HG03139 (cell line): ENCODE measurements at regions not wholly inside any gene's neighbourhood (a gene's known extent, or its start where the extent isn't known, plus 50 kb on each side); places are given as distances from the start of the nearest gene placed in this dataset.
A peak's percentile ranks its signal among the peaks of the same experiment; 100 is the strongest.

Source experiments
- ATAC-seq: cut with Tn5 transposase; IDR thresholded peaks from one replicate; pipeline ENCODE4 v1.9.1; 2021; ENCODE audit not compliant: unreplicated experiment

DNA sequence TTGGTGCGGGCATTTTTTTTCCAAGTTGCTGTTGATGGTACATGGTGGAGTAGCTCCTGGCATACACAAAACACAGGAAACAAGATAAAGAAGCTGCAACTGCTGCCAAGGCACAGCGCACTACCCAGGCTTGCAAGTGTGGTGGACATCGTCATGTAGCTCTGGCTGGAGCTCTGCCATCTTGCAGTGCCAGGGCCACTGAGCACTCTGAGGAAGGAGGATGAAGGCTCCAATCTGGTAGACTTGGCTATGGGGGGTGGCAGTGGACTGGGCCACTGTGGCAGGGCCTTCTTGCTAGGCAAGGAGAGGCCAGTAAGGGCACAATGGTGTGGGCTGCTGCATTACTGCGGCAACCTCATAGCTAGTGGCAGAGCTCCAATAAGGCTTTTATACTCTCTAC, 263.5 kb downstream of the CENPW start:
- no peak for ATAC-seq

DNA sequence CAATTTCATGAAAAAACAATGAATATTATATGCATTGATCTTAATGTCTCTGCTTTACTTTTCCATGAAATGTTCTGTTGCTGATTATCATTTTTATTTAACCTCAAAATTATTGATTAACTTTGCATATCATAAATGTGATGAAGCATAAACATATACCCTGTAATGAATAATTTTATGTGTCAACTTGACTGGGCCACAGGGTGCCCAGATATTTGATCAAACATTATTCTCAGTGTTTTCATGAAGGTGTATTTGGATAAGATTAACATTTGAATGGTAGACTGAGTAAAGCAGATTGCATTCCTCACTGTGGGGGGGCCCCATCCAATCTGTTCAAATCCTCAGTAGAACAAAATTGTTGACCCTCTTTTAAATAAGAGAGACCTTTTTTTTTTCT, 265.2 kb downstream of the CENPW start:
- no peak for ATAC-seq

DNA sequence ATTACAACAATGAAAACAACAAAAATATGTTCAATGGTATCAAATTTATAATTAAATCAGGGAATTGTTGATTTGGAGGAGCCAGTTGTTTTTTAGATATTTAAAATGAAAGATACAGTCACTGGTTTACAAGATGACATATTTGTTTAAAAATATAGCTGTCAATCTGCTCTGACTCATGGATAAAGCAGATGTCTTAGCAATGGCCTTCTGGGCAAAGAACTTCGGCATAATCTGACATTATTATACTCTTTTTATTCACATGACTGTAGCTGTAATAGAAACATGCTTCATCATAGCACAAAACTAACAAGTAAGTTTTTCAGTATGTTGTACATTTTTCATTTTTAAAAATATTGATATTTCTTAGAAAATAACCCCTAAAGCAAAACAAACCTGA, 267.4 kb downstream of the CENPW start:
- no peak for ATAC-seq

- ATAC-seq = no peak
These were observed 268.8 kb downstream of the CENPW start for GRCh38 chr6:126608681-126609080.

GRCh38 chr6:126614642-126615504, 275.0 kb downstream of the CENPW start:
- ATAC-seq = no peak

- ATAC-seq = no peak
These were observed 277.0 kb downstream of the CENPW start for GRCh38 chr6:126616866-126617265.

DNA sequence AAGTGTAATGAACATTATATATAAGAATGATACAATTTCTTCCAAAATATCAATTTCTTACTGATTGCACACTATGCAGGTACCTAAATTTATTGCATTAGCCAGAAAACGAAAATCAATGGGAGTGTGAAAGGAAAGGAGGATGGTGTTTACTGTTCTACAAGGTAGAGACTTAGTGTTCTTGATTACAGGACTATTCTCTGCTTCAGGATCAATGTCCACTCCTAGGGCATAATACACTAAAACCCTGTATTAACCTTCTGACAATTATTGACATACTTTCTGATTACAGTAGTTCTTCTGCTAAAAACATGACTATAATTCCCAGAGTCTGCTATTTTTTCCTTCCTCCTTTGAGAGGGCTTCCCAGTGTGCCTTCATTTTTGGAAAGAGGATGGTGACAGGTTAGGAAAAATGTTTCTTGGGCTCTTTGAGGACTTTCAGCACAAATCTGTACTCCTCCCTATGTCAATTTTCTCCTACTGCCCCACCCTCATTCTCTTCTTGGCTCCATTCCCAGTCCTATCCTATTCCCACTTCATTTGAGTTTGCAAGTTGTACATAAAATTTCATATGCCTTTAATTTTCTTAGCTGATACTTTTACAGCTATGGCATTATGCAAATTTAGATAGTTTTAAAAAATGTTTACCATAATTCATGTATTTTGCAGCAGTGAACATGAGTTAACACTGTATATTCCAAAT, 278.9 kb downstream of the CENPW start:
- ATAC-seq = no peak

DNA sequence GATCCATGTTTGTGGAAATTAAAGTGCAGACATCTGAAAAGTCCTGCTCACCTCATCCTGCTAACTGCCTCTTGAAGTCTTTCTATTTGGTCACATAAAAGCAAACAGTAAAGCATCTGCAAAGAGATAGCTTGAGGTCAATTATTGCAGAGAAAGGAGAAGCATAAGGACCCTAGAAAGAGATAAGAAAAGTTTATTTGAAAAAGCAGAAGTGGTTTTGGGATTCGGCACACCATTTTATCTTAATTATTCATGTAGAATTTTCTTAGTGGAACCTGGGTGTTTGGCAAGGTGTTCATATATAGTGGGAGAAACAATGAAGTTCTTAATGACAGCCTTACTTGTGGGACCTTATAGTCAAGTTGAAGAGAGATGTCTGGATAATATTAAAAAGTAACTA, 280.8 kb downstream of the CENPW start:
- ATAC-seq = no peak

- no peak for ATAC-seq
These were observed 285.1 kb downstream of the CENPW start for GRCh38 chr6:126625019-126625418.

DNA sequence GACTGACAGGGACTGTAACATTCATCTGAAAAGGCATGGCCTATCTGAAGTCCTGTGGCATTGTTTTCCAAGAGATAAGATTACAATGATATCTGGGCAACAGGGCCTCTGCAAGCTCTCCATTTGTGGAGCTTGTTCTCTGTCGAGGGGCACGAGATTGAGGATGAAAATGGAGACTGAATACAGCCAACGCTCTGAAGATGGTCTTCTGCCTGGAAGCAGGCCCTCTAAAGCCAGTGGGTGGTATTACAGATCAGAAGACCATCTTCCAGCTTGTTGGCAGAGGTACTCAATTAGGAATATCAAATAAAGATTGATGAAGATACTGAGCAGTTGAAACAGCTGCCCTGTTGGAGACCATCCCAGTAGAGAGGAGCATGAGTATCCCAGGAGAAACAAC, 288.2 kb downstream of the CENPW start:
- ATAC-seq = peak; percentile 61

GRCh38 chr6:126631363-126631762, 291.4 kb downstream of the CENPW start:
- no peak for ATAC-seq

GRCh38 chr6:126632271-126632670, 292.4 kb downstream of the CENPW start:
- ATAC-seq = no peak

GRCh38 chr6:126633373-126633772, 293.5 kb downstream of the CENPW start:
- ATAC-seq = no peak

DNA sequence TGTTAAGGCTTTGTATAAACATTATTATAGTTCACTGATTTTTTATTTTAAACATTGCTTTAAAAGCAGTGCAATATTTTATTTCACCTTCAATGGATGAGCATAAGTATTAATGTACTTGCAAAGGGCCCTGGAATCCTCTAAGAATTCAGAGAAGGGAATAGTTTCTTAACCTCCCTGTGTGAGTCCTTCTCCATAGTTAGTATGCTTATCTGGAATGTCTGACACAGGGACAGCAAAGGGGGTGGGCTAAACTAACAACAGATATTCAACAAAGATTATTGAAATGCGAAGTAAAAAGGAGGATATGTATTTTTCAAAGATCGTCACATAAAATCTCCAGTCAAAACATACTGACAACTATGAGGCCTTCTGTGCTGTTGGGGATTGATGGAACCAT, 300.4 kb downstream of the CENPW start:
- no peak for ATAC-seq

- no peak for ATAC-seq
These were observed 301.0 kb downstream of the CENPW start for GRCh38 chr6:126640921-126641320.

- ATAC-seq = no peak
These were observed 301.7 kb downstream of the CENPW start for GRCh38 chr6:126641641-126642040.

DNA sequence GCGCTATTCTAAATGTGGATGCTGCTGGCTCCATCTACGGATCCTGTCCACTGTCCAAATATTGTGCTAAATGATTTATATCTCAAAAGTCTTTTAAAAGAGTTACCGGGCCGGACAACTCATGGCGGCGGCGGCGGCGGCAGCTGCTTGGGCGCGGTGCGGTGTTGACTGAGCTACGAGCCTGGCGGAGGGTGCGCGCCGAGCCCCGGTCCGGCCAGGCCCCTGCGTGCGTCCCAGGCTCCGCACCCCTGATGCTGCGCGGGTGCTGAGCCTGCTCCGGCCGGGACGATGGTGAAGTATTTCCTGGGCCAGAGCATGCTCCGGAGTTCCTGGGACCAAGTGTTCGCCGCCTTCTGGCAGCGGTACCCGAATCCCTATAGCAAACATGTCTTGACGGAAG, 303.4 kb downstream of the CENPW start:
- ATAC-seq = no peak

DNA sequence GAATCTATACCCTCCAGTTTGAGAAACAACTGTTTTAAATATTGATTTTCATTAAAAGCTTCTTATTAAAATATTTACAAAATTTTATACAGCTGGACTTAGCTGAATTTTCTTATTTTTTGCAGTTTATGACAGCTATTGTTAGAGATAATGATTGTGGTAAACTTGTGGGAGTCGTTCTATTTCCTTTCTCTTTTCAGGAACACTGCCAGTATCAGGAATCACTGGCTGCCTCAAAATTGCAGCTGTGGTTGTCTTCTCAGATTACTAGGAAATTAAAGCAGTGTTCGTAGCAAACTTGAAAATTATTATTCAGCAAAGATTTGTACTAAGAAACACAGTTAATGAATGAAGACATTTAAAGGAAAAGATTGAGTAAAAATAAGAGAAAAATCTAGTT, 311.0 kb downstream of the CENPW start:
- no peak for ATAC-seq

GRCh38 chr6:126657561-126658175, 317.8 kb downstream of the CENPW start:
- no peak for ATAC-seq

DNA sequence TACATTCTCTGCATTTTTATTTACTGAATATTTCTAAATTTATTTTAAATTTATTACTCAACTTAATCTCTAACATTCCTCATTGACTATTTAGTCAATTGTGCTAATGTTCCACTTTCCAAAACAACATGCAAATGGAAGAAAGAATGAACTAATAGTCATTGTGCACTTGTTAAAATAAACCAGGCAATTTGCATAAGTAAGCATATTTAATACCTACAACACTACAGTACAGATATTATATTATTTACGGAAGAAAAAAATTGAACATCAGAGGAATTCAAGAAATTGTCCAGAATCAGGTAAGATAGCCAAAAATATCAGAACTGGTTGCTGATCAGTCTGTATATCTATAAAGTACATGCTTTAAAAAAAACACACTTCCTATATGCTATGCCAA, 320.5 kb downstream of the CENPW start:
- ATAC-seq = no peak

- no peak for ATAC-seq
These were observed 321.7 kb downstream of the CENPW start for GRCh38 chr6:126661646-126662045.

DNA sequence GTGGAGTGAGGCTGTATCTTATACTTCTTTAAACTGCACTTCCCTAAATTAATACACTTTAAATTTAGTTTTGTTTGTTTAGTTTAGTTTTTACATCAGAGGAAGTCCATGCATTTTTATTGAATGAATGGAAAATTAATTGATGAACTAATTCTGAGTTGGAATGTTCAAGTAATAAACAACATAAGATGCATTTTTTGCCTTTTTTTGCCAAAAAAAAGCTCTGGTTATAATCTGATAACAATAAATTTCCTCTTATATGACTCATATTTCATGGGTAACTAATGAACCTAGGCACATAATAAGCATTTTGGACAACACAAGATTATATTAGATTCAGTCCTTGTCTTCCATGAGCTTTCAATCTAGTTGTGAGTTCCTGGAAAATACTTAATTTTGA, 323.1 kb downstream of the CENPW start:
- no peak for ATAC-seq
